ENCODE measurements at regions not wholly inside any gene's neighbourhood (a gene's known extent, or its start where the extent isn't known, plus 50 kb on each side); places are given as distances from the start of the nearest gene placed in this dataset.

- H3K27me3 ChIP-seq: no peaks in the 10 kb centered on the region
- no peaks in the 10 kb centered on the region for H4K20me1 ChIP-seq
Measured at GRCh38 chr10:127797339-127797738, 60.4 kb downstream of the FOXI2 start.

GRCh38 chr10:127798111-127798510 lies 61.1 kb downstream of the FOXI2 start:
- TF ChIP-seq Cebpa-rat (IDR thresholded peaks at IDR 0.05): no peak
- no peak overlapping the region for H3K9ac ChIP-seq
- peaks cover 0 to 11% (median 0%) of the 10 kb centered on the region in 11 experiments; a peak in 4 of 22 replicates for H3K9me3 ChIP-seq (replicated peaks in 1 of 11)
- H3K36me3 ChIP-seq: no peaks in the 10 kb centered on the region
- no peaks in the 10 kb centered on the region for H4K20me1 ChIP-seq
- peaks cover 0 to 9% (median 8%) of the 10 kb centered on the region in 10 experiments; a peak in 13 of 20 replicates for H3K4me1 ChIP-seq
- H3K27me3 ChIP-seq: no peaks in the 10 kb centered on the region
- H3K4me3 ChIP-seq: no peak overlapping the region
- no peak overlapping the region for H3K27ac ChIP-seq
- peak overlapping the region in 9 of 11 experiments; percentile 17 to 63 (median 43); a peak in 15 of 22 replicates for H3K4me2 ChIP-seq

More at GRCh38 chr10:127797339-127797738, 60.4 kb downstream of the FOXI2 start:
- no peak for TF ChIP-seq Cebpa-rat (IDR thresholded peaks at IDR 0.05)
- Histone ChIP-seq H3K36me3 (no peaks in the 10 kb centered on the region), H3K27ac (no peak overlapping the region), H3K4me1 (peaks cover 0 to 9% (median 8%) of the 10 kb centered on the region in 10 experiments; a peak in 13 of 20 replicates), H3K9ac (no peak overlapping the region), H3K9me3 (replicated peaks in 1 of 11) (peaks cover 0 to 11% (median 0%) of the 10 kb centered on the region in 11 experiments; a peak in 4 of 22 replicates), H3K4me2 (no peak overlapping the region), H3K4me3 (no peak overlapping the region)

GRCh38 chr10:127801302-127801701 lies 64.3 kb downstream of the FOXI2 start:
- no peak overlapping the region for H3K27ac ChIP-seq
- peaks cover 0 to 9% (median 8%) of the 10 kb centered on the region in 10 experiments; a peak in 13 of 20 replicates for H3K4me1 ChIP-seq
- H3K4me3 ChIP-seq: no peak overlapping the region
- no peaks in the 10 kb centered on the region for H4K20me1 ChIP-seq
- no peak overlapping the region for H3K9ac ChIP-seq
- no peaks in the 10 kb centered on the region for H3K9me3 ChIP-seq (replicated peaks in 1 of 11)
- H3K36me3 ChIP-seq: no peaks in the 10 kb centered on the region
- no peak overlapping the region for H3K4me2 ChIP-seq
- H3K27me3 ChIP-seq: no peaks in the 10 kb centered on the region
- TF ChIP-seq Cebpa-rat (IDR thresholded peaks at IDR 0.05): no peak

DNA sequence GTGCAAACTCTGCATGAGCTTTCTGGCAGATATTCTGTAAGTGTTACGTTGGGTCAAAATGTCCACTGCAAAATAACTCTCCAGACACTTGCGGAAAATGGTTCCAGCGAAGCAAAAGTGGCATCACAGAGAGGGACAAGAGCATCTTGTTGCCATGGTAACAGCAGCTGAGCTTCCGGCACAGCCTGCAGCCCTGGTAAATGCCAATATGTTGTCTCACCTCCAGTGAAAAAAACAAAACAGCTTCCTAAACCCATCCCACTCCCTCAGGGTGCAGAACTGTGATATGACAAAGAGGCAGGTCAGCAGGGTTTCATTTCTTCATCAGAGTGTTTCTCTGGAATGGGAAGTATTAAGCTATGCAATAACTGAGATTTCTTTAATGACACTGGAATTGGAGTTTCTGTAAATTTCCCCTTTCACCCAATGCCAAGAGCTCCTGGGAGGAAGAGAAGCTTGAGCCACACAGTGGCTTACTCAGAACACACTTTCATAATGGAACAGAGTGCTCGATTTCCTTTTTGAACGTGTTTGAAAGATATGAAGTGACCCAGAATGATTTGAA lies 65.6 kb downstream of the FOXI2 start:
- Histone ChIP-seq H3K27ac (no peak overlapping the region), H3K4me3 (no peak overlapping the region), H3K4me1 (peaks cover 0 to 9% (median 8%) of the 10 kb centered on the region in 10 experiments; a peak in 13 of 20 replicates), H3K4me2 (no peak overlapping the region), H3K9ac (no peak overlapping the region), H4K20me1 (no peaks in the 10 kb centered on the region), H3K9me3 (replicated peaks in 1 of 11) (no peaks in the 10 kb centered on the region), H3K27me3 (no peaks in the 10 kb centered on the region), H3K36me3 (no peaks in the 10 kb centered on the region)
- TF ChIP-seq Cebpa-rat (IDR thresholded peaks at IDR 0.05): no peak

DNA sequence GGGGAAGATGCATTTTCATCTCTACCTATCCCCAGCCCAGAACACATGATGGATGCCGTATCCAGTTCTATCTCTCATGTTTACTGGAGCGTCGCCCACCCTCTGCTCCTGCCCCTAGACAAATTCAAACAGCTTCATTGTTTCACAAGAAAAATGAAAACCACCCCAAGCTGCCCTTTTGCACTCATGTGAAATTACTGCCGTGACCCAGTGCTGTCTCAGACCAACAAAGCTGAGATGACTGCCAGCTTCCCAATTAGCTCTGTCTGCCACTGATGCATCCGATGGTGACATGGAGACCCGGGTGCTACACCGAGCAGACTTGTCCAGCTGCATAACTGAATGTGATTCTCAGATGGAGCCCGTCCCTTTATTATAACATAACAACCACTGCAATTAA lies 67.7 kb downstream of the FOXI2 start:
- Histone ChIP-seq H3K9ac (no peak overlapping the region), H3K4me2 (no peak overlapping the region), H3K27ac (no peak overlapping the region), H3K27me3 (no peaks in the 10 kb centered on the region), H3K4me1 (no peaks in the 10 kb centered on the region), H3K4me3 (no peak overlapping the region), H3K9me3 (replicated peaks in 1 of 11) (peaks cover 0 to 7% (median 6%) of the 10 kb centered on the region in 11 experiments; a peak in 8 of 22 replicates), H3K36me3 (no peaks in the 10 kb centered on the region), H4K20me1 (no peaks in the 10 kb centered on the region)
- no peak for TF ChIP-seq Cebpa-rat (IDR thresholded peaks at IDR 0.05)

DNA sequence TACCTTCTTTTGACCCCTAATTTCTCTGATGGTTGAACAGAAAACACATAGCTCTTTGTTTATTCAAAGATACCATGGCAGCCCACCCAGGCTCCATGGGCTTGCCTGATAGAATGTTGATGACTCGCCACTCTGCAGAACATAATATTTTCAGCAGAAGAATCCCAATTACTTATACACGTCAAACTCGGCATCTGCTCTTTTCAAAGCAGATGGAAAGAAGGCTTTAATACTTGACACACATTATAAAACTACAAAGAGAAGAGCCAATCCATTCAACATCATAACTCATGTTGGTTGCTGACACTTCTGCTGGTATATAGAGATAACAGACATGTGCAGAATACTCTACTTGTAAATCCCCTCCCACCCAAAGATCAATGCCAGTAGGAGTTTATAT lies 69.0 kb downstream of the FOXI2 start:
- H3K27ac ChIP-seq: no peak overlapping the region
- H3K27me3 ChIP-seq: no peaks in the 10 kb centered on the region
- no peak overlapping the region for H3K4me2 ChIP-seq
- no peaks in the 10 kb centered on the region for H4K20me1 ChIP-seq
- H3K4me1 ChIP-seq: no peaks in the 10 kb centered on the region
- no peak for TF ChIP-seq Cebpa-rat (IDR thresholded peaks at IDR 0.05)
- no peak overlapping the region for H3K9ac ChIP-seq
- H3K4me3 ChIP-seq: no peak overlapping the region
- no peaks in the 10 kb centered on the region for H3K36me3 ChIP-seq
- peaks cover 0 to 7% (median 6%) of the 10 kb centered on the region in 11 experiments; a peak in 8 of 22 replicates for H3K9me3 ChIP-seq (replicated peaks in 1 of 11)

GRCh38 chr10:127812041-127812440 lies 75.1 kb downstream of the FOXI2 start:
- peaks cover 0 to 7% (median 6%) of the 10 kb centered on the region in 11 experiments; a peak in 8 of 22 replicates for H3K9me3 ChIP-seq (replicated peaks in 1 of 11)
- H3K27ac ChIP-seq: no peak overlapping the region
- H4K20me1 ChIP-seq: no peaks in the 10 kb centered on the region
- H3K4me1 ChIP-seq: no peaks in the 10 kb centered on the region
- TF ChIP-seq Cebpa-rat (IDR thresholded peaks at IDR 0.05): no peak
- no peaks in the 10 kb centered on the region for H3K27me3 ChIP-seq
- H3K4me2 ChIP-seq: no peak overlapping the region
- no peaks in the 10 kb centered on the region for H3K36me3 ChIP-seq
- H3K9ac ChIP-seq: no peak overlapping the region
- H3K4me3 ChIP-seq: no peak overlapping the region

DNA sequence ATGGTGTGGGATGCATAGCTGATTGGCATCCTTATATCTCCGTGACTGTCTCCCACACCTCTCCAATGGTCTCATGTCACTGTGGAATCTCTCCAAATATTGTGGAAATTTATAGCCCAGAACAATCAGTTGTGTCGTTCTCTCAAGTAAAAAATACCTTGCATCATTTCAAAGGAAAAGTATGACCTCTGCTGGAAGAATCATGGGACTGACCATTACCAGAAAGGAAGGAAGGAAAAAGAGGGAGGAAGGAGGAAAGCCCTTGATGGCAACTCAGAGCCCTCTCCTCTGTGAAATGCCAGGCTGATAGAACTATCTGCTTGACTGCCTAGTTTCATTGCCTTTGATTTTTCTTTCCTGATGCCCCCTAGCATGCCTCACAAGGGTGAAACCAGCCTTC lies 76.3 kb downstream of the FOXI2 start:
- peaks cover 0 to 7% (median 6%) of the 10 kb centered on the region in 11 experiments; a peak in 8 of 22 replicates for H3K9me3 ChIP-seq (replicated peaks in 1 of 11)
- no peak overlapping the region for H3K27ac ChIP-seq
- H3K36me3 ChIP-seq: no peaks in the 10 kb centered on the region
- no peak overlapping the region for H3K4me3 ChIP-seq
- H3K9ac ChIP-seq: no peak overlapping the region
- no peaks in the 10 kb centered on the region for H4K20me1 ChIP-seq
- no peak for TF ChIP-seq Cebpa-rat (IDR thresholded peaks at IDR 0.05)
- H3K4me2 ChIP-seq: no peak overlapping the region
- no peaks in the 10 kb centered on the region for H3K27me3 ChIP-seq
- H3K4me1 ChIP-seq: no peaks in the 10 kb centered on the region

- H3K27me3 ChIP-seq: no peaks in the 10 kb centered on the region
- TF ChIP-seq Cebpa-rat (IDR thresholded peaks at IDR 0.05): no peak
- no peaks in the 10 kb centered on the region for H4K20me1 ChIP-seq
Measured at GRCh38 chr10:127815147-127815546, 77.6 kb downstream of the CLRN3 start.

GRCh38 chr10:127824826-127825225 lies 67.9 kb downstream of the CLRN3 start:
- Histone ChIP-seq H3K27ac (no peak overlapping the region), H3K4me1 (no peaks in the 10 kb centered on the region), H3K36me3 (peaks cover 0 to 4% (median 0%) of the 10 kb centered on the region in 11 experiments; a peak in 2 of 22 replicates), H3K4me3 (no peak overlapping the region), H3K9ac (no peak overlapping the region), H4K20me1 (no peaks in the 10 kb centered on the region), H3K9me3 (replicated peaks in 1 of 11) (peaks cover 17 to 36% (median 27%) of the 10 kb centered on the region in 11 experiments), H3K27me3 (no peaks in the 10 kb centered on the region), H3K4me2 (no peak overlapping the region)
- TF ChIP-seq Cebpa-rat (IDR thresholded peaks at IDR 0.05): no peak

More at GRCh38 chr10:127815147-127815546, 77.6 kb downstream of the CLRN3 start:
- H3K4me3 ChIP-seq: no peak overlapping the region
- H3K4me2 ChIP-seq: no peak overlapping the region
- no peaks in the 10 kb centered on the region for H3K4me1 ChIP-seq
- no peaks in the 10 kb centered on the region for H3K9me3 ChIP-seq (replicated peaks in 1 of 11)
- no peak overlapping the region for H3K9ac ChIP-seq
- no peak overlapping the region for H3K27ac ChIP-seq
- no peaks in the 10 kb centered on the region for H3K36me3 ChIP-seq

Data from BLaER1 treated with 17β-estradiol and CSF1 and Interleukin-3, amounts not matched to agents 10 nM and 100 nM (cell line).